ENCODE measurements at regions not wholly inside any gene's neighbourhood (a gene's known extent, or its start where the extent isn't known, plus 50 kb on each side); places are given as distances from the start of the nearest gene placed in this dataset.

GRCh38 chr21:16533692-16534407 lies 804.1 kb downstream of the USP25 start:
- H3K9me3 ChIP-seq (ENCODE audit: control insufficient read depth in 1 of 2, low read length in 2 of 2): peaks cover 8 to 22% of the 10 kb centered on the region in 2 donors
- no peak overlapping the region for H3K27ac ChIP-seq (ENCODE audit: low read depth, low read length)
- H3K36me3 ChIP-seq (ENCODE audit: control insufficient read depth in 1 of 2, insufficient read depth in 2 of 2, low read length in 2 of 2): no peaks in the 10 kb centered on the region
- no peaks in the 10 kb centered on the region for H3K27me3 ChIP-seq (ENCODE audit: control insufficient read depth in 1 of 2, insufficient read depth in 2 of 2, low read length in 2 of 2)
- H3K9ac ChIP-seq (ENCODE audit: low read depth in 1 of 2, low read length in 2 of 2): no peak overlapping the region
- peak overlapping the region in 1 of 2 donors; percentile 40 for H3K4me3 ChIP-seq (ENCODE audit: low read depth in 1 of 2, low read length in 2 of 2)
- H3K4me1 ChIP-seq (ENCODE audit: control insufficient read depth in 1 of 2, insufficient read depth in 2 of 2, low read length in 2 of 2): no peaks in the 10 kb centered on the region

- Histone ChIP-seq H3K4me3 (ENCODE audit: low read depth in 1 of 2, low read length in 2 of 2) (peak overlapping the region; percentile 37 to 40), H3K9me3 (ENCODE audit: control insufficient read depth in 1 of 2, low read length in 2 of 2) (peaks cover 8 to 19% of the 10 kb centered on the region in 2 donors), H3K27ac (ENCODE audit: low read depth, low read length) (peak overlapping the region; percentile 18), H3K36me3 (ENCODE audit: control insufficient read depth in 1 of 2, insufficient read depth in 2 of 2, low read length in 2 of 2) (no peaks in the 10 kb centered on the region), H3K9ac (ENCODE audit: low read depth in 1 of 2, low read length in 2 of 2) (no peak overlapping the region), H3K4me1 (ENCODE audit: control insufficient read depth in 1 of 2, insufficient read depth in 2 of 2, low read length in 2 of 2) (no peaks in the 10 kb centered on the region), H3K27me3 (ENCODE audit: control insufficient read depth in 1 of 2, insufficient read depth in 2 of 2, low read length in 2 of 2) (no peaks in the 10 kb centered on the region)
Measured at GRCh38 chr21:16534408-16535101, 804.8 kb downstream of the USP25 start.

DNA sequence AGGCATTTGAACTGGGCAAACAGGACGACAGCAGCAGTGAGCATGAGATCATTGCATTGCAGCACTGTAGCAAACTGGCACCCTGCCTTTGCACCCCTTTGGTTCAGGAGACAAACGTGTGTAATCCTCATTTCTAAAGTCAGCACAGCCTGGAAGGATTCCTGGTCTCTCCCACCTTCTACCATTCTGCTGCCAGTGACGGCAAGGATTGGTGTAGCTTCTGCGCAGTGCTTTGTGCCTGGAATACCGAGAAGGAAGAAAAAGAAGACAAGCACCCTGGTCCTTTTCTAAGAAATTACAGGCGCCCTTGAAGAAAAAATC lies 805.3 kb downstream of the USP25 start:
- no peak overlapping the region for H3K9ac ChIP-seq (ENCODE audit: low read depth in 1 of 2, low read length in 2 of 2)
- H3K27ac ChIP-seq (ENCODE audit: low read depth, low read length): no peak overlapping the region
- peak overlapping the region; percentile 22 to 37 for H3K4me3 ChIP-seq (ENCODE audit: low read depth in 1 of 2, low read length in 2 of 2)
- no peaks in the 10 kb centered on the region for H3K36me3 ChIP-seq (ENCODE audit: control insufficient read depth in 1 of 2, insufficient read depth in 2 of 2, low read length in 2 of 2)
- no peaks in the 10 kb centered on the region for H3K27me3 ChIP-seq (ENCODE audit: control insufficient read depth in 1 of 2, insufficient read depth in 2 of 2, low read length in 2 of 2)
- H3K9me3 ChIP-seq (ENCODE audit: control insufficient read depth in 1 of 2, low read length in 2 of 2): peaks cover 8 to 19% of the 10 kb centered on the region in 2 donors
- H3K4me1 ChIP-seq (ENCODE audit: control insufficient read depth in 1 of 2, insufficient read depth in 2 of 2, low read length in 2 of 2): no peaks in the 10 kb centered on the region

DNA sequence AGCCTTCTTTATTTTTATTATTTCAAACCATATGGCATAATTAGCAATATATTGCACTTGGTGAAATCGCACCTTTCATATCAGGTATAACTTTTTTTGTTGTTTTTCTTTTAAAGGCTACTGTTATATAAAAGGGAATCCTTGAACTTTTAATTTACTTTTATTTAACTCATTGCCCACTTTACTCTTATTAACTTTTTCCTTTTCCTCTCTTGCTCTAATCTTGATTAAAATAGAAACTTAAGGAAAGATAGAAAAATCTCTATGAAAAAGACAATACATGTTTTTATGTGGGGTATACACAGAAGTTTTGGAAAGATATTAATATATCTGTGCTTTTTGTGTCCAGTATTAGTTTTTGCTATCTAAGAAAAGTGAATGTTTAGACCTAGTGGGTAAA lies 805.8 kb downstream of the USP25 start:
- H3K36me3 ChIP-seq (ENCODE audit: control insufficient read depth in 1 of 2, insufficient read depth in 2 of 2, low read length in 2 of 2): no peaks in the 10 kb centered on the region
- no peak overlapping the region for H3K27ac ChIP-seq (ENCODE audit: low read depth, low read length)
- H3K9ac ChIP-seq (ENCODE audit: low read depth in 1 of 2, low read length in 2 of 2): no peak overlapping the region
- no peak overlapping the region for H3K4me3 ChIP-seq (ENCODE audit: low read depth in 1 of 2, low read length in 2 of 2)
- H3K27me3 ChIP-seq (ENCODE audit: control insufficient read depth in 1 of 2, insufficient read depth in 2 of 2, low read length in 2 of 2): no peaks in the 10 kb centered on the region
- no peaks in the 10 kb centered on the region for H3K4me1 ChIP-seq (ENCODE audit: control insufficient read depth in 1 of 2, insufficient read depth in 2 of 2, low read length in 2 of 2)
- peaks cover 6 to 18% of the 10 kb centered on the region in 2 donors for H3K9me3 ChIP-seq (ENCODE audit: control insufficient read depth in 1 of 2, low read length in 2 of 2)

DNA sequence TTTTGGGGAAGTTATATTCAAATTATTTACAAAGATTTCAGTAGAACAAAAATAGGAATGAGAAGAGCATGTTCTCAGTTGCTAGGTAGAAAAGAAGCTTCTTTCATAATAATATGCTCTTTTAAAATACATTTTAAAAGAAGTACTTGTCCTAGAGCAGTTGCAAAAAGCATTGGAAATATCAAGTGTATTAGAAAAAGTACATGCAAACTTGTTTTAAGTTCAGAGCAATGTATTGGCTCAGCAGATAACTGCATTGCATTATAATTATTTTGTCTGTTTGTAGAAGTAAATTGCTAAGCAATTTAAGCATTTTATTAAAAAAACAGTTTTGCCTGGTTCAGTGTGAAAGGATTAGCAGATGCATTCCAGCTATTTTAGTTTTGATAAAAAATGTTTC lies 806.4 kb downstream of the USP25 start:
- Histone ChIP-seq H3K4me3 (ENCODE audit: low read depth in 1 of 2, low read length in 2 of 2) (no peak overlapping the region), H3K36me3 (ENCODE audit: control insufficient read depth in 1 of 2, insufficient read depth in 2 of 2, low read length in 2 of 2) (no peaks in the 10 kb centered on the region), H3K9ac (ENCODE audit: low read depth in 1 of 2, low read length in 2 of 2) (no peak overlapping the region), H3K9me3 (ENCODE audit: control insufficient read depth in 1 of 2, low read length in 2 of 2) (peaks cover 4 to 16% of the 10 kb centered on the region in 2 donors), H3K4me1 (ENCODE audit: control insufficient read depth in 1 of 2, insufficient read depth in 2 of 2, low read length in 2 of 2) (no peaks in the 10 kb centered on the region), H3K27me3 (ENCODE audit: control insufficient read depth in 1 of 2, insufficient read depth in 2 of 2, low read length in 2 of 2) (no peaks in the 10 kb centered on the region), H3K27ac (ENCODE audit: low read depth, low read length) (no peak overlapping the region)

DNA sequence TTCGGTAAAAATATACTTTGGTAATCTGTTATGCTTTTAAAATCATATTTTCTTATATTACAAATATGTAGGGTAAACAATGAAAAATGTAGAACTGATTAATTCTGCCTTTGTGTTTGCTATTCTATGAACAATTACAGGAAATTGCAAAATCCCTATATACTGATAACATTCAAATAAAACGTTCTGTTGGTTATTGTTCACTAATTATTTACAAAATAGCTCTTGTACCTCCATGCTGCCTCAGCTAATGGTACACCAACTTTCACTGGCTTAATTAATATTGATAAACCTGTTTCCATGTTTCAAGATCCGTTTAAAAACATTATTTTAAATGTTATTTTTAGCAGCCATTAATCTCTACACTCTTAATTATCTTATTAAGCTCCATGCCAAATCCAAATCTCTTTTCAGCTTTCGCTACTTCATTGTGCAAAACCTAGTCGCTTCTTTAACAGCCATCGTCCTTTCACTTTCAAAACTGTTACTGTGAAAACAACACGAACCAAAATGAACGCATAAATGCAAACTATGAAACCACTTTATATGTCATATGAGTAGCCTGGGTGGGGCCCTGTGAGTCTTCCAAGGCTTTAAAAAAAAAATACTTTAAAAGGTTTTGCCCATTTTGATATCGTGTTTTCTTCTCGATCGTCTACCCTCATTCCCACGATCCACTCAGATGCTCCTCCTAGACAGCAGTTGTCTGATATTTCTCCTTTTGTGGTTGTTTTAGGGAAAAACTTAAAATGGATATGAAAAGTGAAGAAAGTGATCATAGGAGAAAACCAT lies 807.1 kb downstream of the USP25 start:
- H3K27ac ChIP-seq (ENCODE audit: low read depth, low read length): no peak overlapping the region
- no peaks in the 10 kb centered on the region for H3K27me3 ChIP-seq (ENCODE audit: control insufficient read depth in 1 of 2, insufficient read depth in 2 of 2, low read length in 2 of 2)
- no peaks in the 10 kb centered on the region for H3K36me3 ChIP-seq (ENCODE audit: control insufficient read depth in 1 of 2, insufficient read depth in 2 of 2, low read length in 2 of 2)
- no peaks in the 10 kb centered on the region for H3K4me1 ChIP-seq (ENCODE audit: control insufficient read depth in 1 of 2, insufficient read depth in 2 of 2, low read length in 2 of 2)
- H3K9me3 ChIP-seq (ENCODE audit: control insufficient read depth in 1 of 2, low read length in 2 of 2): peaks cover 2 to 23% of the 10 kb centered on the region in 2 donors
- H3K9ac ChIP-seq (ENCODE audit: low read depth in 1 of 2, low read length in 2 of 2): no peak overlapping the region
- no peak overlapping the region for H3K4me3 ChIP-seq (ENCODE audit: low read depth in 1 of 2, low read length in 2 of 2)

DNA sequence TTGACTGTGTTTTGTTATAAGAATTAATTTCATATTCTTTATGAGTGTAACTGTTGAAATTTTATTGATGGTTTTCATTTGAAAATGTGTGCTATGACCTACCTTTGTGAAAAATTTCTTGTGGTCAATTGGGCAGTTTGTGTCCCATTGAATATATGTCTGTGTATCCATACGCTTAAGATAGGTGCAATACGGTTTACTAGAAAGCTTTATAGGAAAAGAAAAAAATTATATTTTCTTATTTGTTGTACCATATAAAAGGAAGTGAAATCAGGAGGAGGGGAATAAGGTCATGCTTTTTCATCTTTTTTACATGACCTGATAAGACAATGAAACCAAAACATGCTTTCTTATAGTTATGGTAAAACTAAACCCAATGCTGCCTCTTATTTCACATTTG lies 807.7 kb downstream of the USP25 start:
- H3K4me3 ChIP-seq (ENCODE audit: low read depth in 1 of 2, low read length in 2 of 2): no peak overlapping the region
- peaks cover 2 to 23% of the 10 kb centered on the region in 2 donors for H3K9me3 ChIP-seq (ENCODE audit: control insufficient read depth in 1 of 2, low read length in 2 of 2)
- no peaks in the 10 kb centered on the region for H3K27me3 ChIP-seq (ENCODE audit: control insufficient read depth in 1 of 2, insufficient read depth in 2 of 2, low read length in 2 of 2)
- no peaks in the 10 kb centered on the region for H3K36me3 ChIP-seq (ENCODE audit: control insufficient read depth in 1 of 2, insufficient read depth in 2 of 2, low read length in 2 of 2)
- no peak overlapping the region for H3K9ac ChIP-seq (ENCODE audit: low read depth in 1 of 2, low read length in 2 of 2)
- no peaks in the 10 kb centered on the region for H3K4me1 ChIP-seq (ENCODE audit: control insufficient read depth in 1 of 2, insufficient read depth in 2 of 2, low read length in 2 of 2)
- H3K27ac ChIP-seq (ENCODE audit: low read depth, low read length): no peak overlapping the region

DNA sequence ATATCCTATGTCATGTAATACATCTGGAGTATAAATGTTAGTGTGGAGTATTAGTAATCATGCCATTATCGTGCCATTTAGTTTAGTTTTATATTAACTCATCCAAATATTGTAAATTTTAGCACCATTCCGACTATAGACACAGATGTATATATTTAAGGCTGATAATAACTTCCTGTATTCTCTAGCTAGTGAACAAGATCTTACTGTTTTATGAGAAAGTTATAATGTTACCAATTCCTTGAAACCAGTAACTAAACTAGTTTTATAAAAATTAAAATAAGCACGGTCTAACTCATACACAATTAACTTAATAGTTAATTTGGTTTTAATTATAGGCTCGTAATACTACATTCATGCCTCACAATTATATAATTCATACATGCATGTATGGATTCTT lies 808.6 kb downstream of the USP25 start:
- Histone ChIP-seq H3K27me3 (ENCODE audit: control insufficient read depth in 1 of 2, insufficient read depth in 2 of 2, low read length in 2 of 2) (no peaks in the 10 kb centered on the region), H3K4me1 (ENCODE audit: control insufficient read depth in 1 of 2, insufficient read depth in 2 of 2, low read length in 2 of 2) (no peaks in the 10 kb centered on the region), H3K4me3 (ENCODE audit: low read depth in 1 of 2, low read length in 2 of 2) (no peak overlapping the region), H3K9ac (ENCODE audit: low read depth in 1 of 2, low read length in 2 of 2) (no peak overlapping the region), H3K9me3 (ENCODE audit: control insufficient read depth in 1 of 2, low read length in 2 of 2) (peaks cover 2 to 22% of the 10 kb centered on the region in 2 donors), H3K36me3 (ENCODE audit: control insufficient read depth in 1 of 2, insufficient read depth in 2 of 2, low read length in 2 of 2) (no peaks in the 10 kb centered on the region), H3K27ac (ENCODE audit: low read depth, low read length) (no peak overlapping the region)

DNA sequence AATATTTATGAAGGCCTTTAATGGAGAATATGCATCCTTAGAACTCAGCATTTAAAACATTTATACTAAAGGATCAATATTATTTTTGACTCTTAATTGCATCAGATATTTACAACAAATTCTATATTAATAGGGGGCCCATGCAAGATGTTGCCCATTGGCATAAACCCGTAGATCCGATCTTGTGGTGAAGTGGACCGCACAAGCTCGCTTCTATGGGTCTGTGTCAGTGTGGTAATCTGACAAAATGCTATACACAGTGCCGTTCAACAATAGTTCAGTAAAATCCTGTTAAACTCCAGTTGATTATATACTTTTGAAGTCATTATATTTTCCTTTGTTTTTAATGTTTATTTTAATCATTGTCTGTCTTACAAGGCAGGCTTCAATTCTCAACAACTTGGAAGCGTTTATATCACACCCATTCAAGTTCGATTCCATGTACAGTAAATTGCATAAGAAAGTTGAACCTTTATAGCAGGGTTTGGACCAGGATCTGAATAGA lies 809.2 kb downstream of the USP25 start:
- Histone ChIP-seq H3K9me3 (ENCODE audit: control insufficient read depth in 1 of 2, low read length in 2 of 2) (peaks cover 4 to 17% of the 10 kb centered on the region in 2 donors), H3K4me3 (ENCODE audit: low read depth in 1 of 2, low read length in 2 of 2) (no peak overlapping the region), H3K27me3 (ENCODE audit: control insufficient read depth in 1 of 2, insufficient read depth in 2 of 2, low read length in 2 of 2) (no peaks in the 10 kb centered on the region), H3K27ac (ENCODE audit: low read depth, low read length) (no peak overlapping the region), H3K4me1 (ENCODE audit: control insufficient read depth in 1 of 2, insufficient read depth in 2 of 2, low read length in 2 of 2) (no peaks in the 10 kb centered on the region), H3K36me3 (ENCODE audit: control insufficient read depth in 1 of 2, insufficient read depth in 2 of 2, low read length in 2 of 2) (no peaks in the 10 kb centered on the region), H3K9ac (ENCODE audit: low read depth in 1 of 2, low read length in 2 of 2) (no peak overlapping the region)

Measured in duodenal mucosa (tissue), 2 donors.